Fibroblast of lung (primary cell): ENCODE measurements at regions not wholly inside any gene's neighbourhood (a gene's known extent, or its start where the extent isn't known, plus 50 kb on each side); places are given as distances from the start of the nearest gene placed in this dataset.

Source experiments
- DNase-seq, 2 donors: peaks; one replicate each; pipeline versions ENCODE4 v3.0.0 to v3.0.0-alpha.2; 2010; ENCODE audit warnings: low read depth in 2 of 2
- H2AFZ ChIP-seq: 2 replicates; pipeline ENCODE4 v1.5.1; 2012; ENCODE audit warnings: low read length, control low read depth, inconsistent platforms
- H3K27ac ChIP-seq: 2 replicates; pipeline ENCODE4 v1.5.1; 2011; ENCODE audit warnings: low read length, control low read depth; ENCODE audit not compliant: insufficient read depth
- H3K27me3 ChIP-seq: 2 replicates; pipeline ENCODE4 v1.5.1; 2011; ENCODE audit warnings: mild to moderate bottlenecking, low read length; ENCODE audit not compliant: control insufficient read depth, insufficient read depth
- H3K36me3 ChIP-seq: 2 replicates; pipeline ENCODE4 v1.5.1; 2011; ENCODE audit warnings: low read length; ENCODE audit not compliant: control insufficient read depth, insufficient read depth
- H3K4me1 ChIP-seq: 2 replicates; pipeline ENCODE4 v1.5.1; 2011; ENCODE audit warnings: low read length; ENCODE audit not compliant: control insufficient read depth, insufficient read depth; ENCODE audit errors: extremely low read depth
- H3K4me2 ChIP-seq: 2 replicates; pipeline ENCODE4 v1.5.1; 2011; ENCODE audit warnings: low read length, control low read depth; ENCODE audit not compliant: insufficient read depth; ENCODE audit errors: extremely low read depth
- H3K4me3 ChIP-seq, 4 experiments: fragments of 200-600 bp in 1 of 4; sonication (generic) in 1 of 4; replicated peaks in 1 of 4; 2 replicates each; pipeline ENCODE4 v1.5.1; 2011 to 2016; ENCODE audit warnings: low read length in 4 of 4, low read depth in 3 of 4, mild to moderate bottlenecking in 3 of 4, control low read depth in 2 of 4, inconsistent platforms in 1 of 4, mixed read lengths in 1 of 4; ENCODE audit not compliant: insufficient read depth in 1 of 4; ENCODE audit errors: control extremely low read depth in 1 of 4
- H3K79me2 ChIP-seq: 2 replicates; pipeline ENCODE4 v1.5.1; 2012; ENCODE audit warnings: mild to moderate bottlenecking, low read length, inconsistent platforms; ENCODE audit not compliant: control insufficient read depth, insufficient read depth
- H3K9ac ChIP-seq: 2 replicates; pipeline ENCODE4 v1.5.1; 2011; ENCODE audit warnings: mild to moderate bottlenecking, low read length, control low read depth; ENCODE audit not compliant: insufficient read depth
- H3K9me3 ChIP-seq: 2 replicates; pipeline ENCODE4 v1.5.1; 2012; ENCODE audit warnings: low read depth, low read length; ENCODE audit not compliant: control insufficient read depth, insufficient read depth
- H4K20me1 ChIP-seq: 2 replicates; pipeline ENCODE4 v1.5.1; 2011; ENCODE audit warnings: low read length; ENCODE audit not compliant: control insufficient read depth, insufficient read depth; ENCODE audit errors: extremely low read depth
- CTCF ChIP-seq, 2 donors: IDR thresholded peaks in 1 of 2; conservative IDR thresholded peaks in 1 of 2; 1 replicate in 1 of 2; 2 replicates in 1 of 2; pipeline ENCODE4 v1.5.1; 2011 to 2012; ENCODE audit warnings: low read length in 2 of 2, control low read depth in 1 of 2, inconsistent platforms in 1 of 2, low read depth in 1 of 2, mild to moderate bottlenecking in 1 of 2
- EZH2 ChIP-seq: IDR thresholded peaks from 2 replicates; pipeline ENCODE4 v1.5.1; 2012; ENCODE audit warnings: low read length, control low read depth, mild to moderate bottlenecking; ENCODE audit errors: missing control alignments

GRCh38 chr14:81797315-81797714 lies 263.7 kb upstream of the SEL1L start:
- no peak for DNase-seq
- Histone ChIP-seq H3K27ac (no peak overlapping the region), H3K79me2 (no peaks in the 10 kb centered on the region), H3K9me3 (no peaks in the 10 kb centered on the region), H3K4me2 (no peak overlapping the region), H2AFZ (no peak overlapping the region), H4K20me1 (no peaks in the 10 kb centered on the region), H3K4me1 (no peaks in the 10 kb centered on the region), H3K9ac (no peak overlapping the region), H3K27me3 (no peaks in the 10 kb centered on the region), H3K36me3 (no peaks in the 10 kb centered on the region), H3K4me3 (no peak overlapping the region)
- no peak for TF ChIP-seq CTCF (conservative IDR thresholded peaks at IDR 0.05 in 1 of 2, IDR thresholded peaks at IDR 0.05 in 1 of 2; ENCODE audit: low read depth in 1 of 2, low read length in 2 of 2)
- no peak for TF ChIP-seq EZH2

- no peaks in the 10 kb centered on the region for H4K20me1 ChIP-seq
- no peak overlapping the region for H3K27ac ChIP-seq
- no peaks in the 10 kb centered on the region for H3K36me3 ChIP-seq
- TF ChIP-seq CTCF (conservative IDR thresholded peaks at IDR 0.05 in 1 of 2, IDR thresholded peaks at IDR 0.05 in 1 of 2; ENCODE audit: low read depth in 1 of 2, low read length in 2 of 2) (no peak), EZH2 (no peak)
- no peaks in the 10 kb centered on the region for H3K4me1 ChIP-seq
- no peak overlapping the region for H2AFZ ChIP-seq
- H3K9ac ChIP-seq: no peak overlapping the region
- no peak overlapping the region for H3K4me3 ChIP-seq
- DNase-seq: no peak
- no peaks in the 10 kb centered on the region for H3K27me3 ChIP-seq
- H3K9me3 ChIP-seq: no peaks in the 10 kb centered on the region
- no peak overlapping the region for H3K4me2 ChIP-seq
- H3K79me2 ChIP-seq: no peaks in the 10 kb centered on the region
Measured at GRCh38 chr14:81801921-81802320, 268.3 kb upstream of the SEL1L start.

- H3K9me3 ChIP-seq: no peaks in the 10 kb centered on the region
- H4K20me1 ChIP-seq: no peaks in the 10 kb centered on the region
- H3K4me3 ChIP-seq: no peak overlapping the region
- H3K27me3 ChIP-seq: no peaks in the 10 kb centered on the region
- no peaks in the 10 kb centered on the region for H3K79me2 ChIP-seq
- H3K36me3 ChIP-seq: no peaks in the 10 kb centered on the region
- DNase-seq: no peak
- no peaks in the 10 kb centered on the region for H3K4me1 ChIP-seq
- H3K27ac ChIP-seq: no peak overlapping the region
- no peak overlapping the region for H3K9ac ChIP-seq
- no peak overlapping the region for H2AFZ ChIP-seq
- no peak overlapping the region for H3K4me2 ChIP-seq
- no peak for TF ChIP-seq EZH2
- no peak for TF ChIP-seq CTCF (conservative IDR thresholded peaks at IDR 0.05 in 1 of 2, IDR thresholded peaks at IDR 0.05 in 1 of 2; ENCODE audit: low read depth in 1 of 2, low read length in 2 of 2)
Measured at GRCh38 chr14:81802341-81802740, 268.7 kb upstream of the SEL1L start.
